IPS-NIHi7 (cell line): ENCODE measurements at regions not wholly inside any gene's neighbourhood (a gene's known extent, or its start where the extent isn't known, plus 50 kb on each side); places are given as distances from the start of the nearest gene placed in this dataset.

Experiments
- DNase-seq: peaks from one replicate; pipeline ENCODE4 v3.0.0; 2012; ENCODE audit warnings: mixed read lengths; ENCODE audit errors: extremely low spot score

DNA sequence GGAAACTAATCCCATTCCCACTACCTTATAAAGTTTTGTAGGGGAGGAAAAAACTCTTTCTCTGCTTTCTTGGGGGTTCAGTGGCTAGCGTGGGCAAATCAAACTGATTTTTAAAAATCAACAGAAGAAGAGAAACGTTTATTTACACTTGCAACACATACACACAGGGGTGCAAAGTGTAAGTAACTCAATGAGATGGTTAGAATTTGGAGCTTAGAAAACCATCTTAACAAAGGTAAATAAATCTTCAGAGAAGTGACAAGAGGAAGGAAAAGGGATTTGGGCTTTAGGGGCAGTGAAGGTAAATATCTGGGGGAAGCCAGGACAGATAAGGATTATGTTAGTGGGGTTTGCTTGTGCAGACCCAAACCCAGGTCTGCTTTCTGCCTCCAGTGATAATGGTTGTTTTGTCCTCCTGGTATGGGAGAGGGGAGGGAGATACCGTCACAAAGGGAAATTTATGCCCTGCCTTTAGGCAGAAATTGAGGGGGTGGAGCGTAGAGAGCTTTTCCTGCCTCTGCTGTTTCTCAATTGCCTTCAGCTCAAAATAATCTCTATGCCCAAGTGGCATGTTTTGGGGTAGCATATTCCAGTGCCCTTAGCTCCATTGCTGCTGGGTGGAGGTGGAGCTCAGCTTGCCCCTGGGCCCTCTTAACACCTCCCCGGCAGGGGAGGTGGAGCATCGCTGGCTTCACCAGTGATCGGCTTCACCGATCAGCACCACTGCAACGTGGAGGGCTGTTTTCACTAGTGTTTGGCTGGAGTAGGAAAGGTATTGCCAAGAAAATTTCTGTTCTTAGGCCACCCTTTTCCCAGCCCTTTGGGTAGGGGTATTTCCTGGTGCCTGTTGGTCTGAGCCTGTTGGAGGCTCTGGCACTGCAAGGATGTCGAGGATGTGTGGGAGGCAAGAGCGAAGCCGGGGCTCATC, 92.2 kb downstream of the TEX51 start:
- no peak for DNase-seq

GRCh38 chr2:126994340-126994777, 95.7 kb downstream of the TEX51 start:
- DNase-seq: no peak

- DNase-seq: no peak
These were observed 97.1 kb downstream of the TEX51 start for GRCh38 chr2:126995621-126996377.

- DNase-seq: no peak
These were observed 97.6 kb downstream of the TEX51 start for GRCh38 chr2:126996378-126996699.
